CD14-positive monocyte (primary cell): ENCODE measurements at regions not wholly inside any gene's neighbourhood (a gene's known extent, or its start where the extent isn't known, plus 50 kb on each side); places are given as distances from the start of the nearest gene placed in this dataset.

Source experiments
- DNase-seq, 3 donors: peaks; one replicate each; pipeline ENCODE4 v3.0.0-alpha.2; 2011 to 2022
- H2AFZ ChIP-seq: 2 replicates; pipeline ENCODE4 v1.6.0; 2012; ENCODE audit warnings: mild to moderate bottlenecking, low read depth, low read length, inconsistent platforms; ENCODE audit not compliant: insufficient read depth, poor library complexity, severe bottlenecking
- H3K27ac ChIP-seq, 2 donors: 1 replicate in 1 of 2; 2 replicates in 1 of 2; pipeline ENCODE4 v1.5.1; 2012 to 2013; ENCODE audit warnings: low read length in 2 of 2, control low read depth in 1 of 2, inconsistent platforms in 1 of 2, low read depth in 1 of 2, mild to moderate bottlenecking in 1 of 2
- H3K27me3 ChIP-seq, 2 donors: one replicate each; pipeline versions ENCODE4 v1.6.0 to v1.6.1; 2011 to 2013; ENCODE audit warnings: low read length in 2 of 2; ENCODE audit not compliant: control insufficient read depth in 2 of 2, insufficient read depth in 2 of 2
- H3K36me3 ChIP-seq, 2 donors: replicated peaks in 1 of 2; 1 replicate in 1 of 2; 2 replicates in 1 of 2; pipeline versions ENCODE4 v1.5.1 to v1.6.1; 2012 to 2013; ENCODE audit warnings: low read length in 2 of 2, control low read depth in 1 of 2, inconsistent platforms in 1 of 2, mild to moderate bottlenecking in 1 of 2; ENCODE audit not compliant: insufficient read depth in 2 of 2, control insufficient read depth in 1 of 2
- H3K4me1 ChIP-seq, 2 donors: 1 replicate in 1 of 2; 2 replicates in 1 of 2; pipeline versions ENCODE4 v1.5.1 to v1.6.1; 2012 to 2013; ENCODE audit warnings: low read length in 2 of 2, control low read depth in 1 of 2, inconsistent platforms in 1 of 2, mild to moderate bottlenecking in 1 of 2, moderate library complexity in 1 of 2; ENCODE audit not compliant: insufficient read depth in 2 of 2, control insufficient read depth in 1 of 2
- H3K4me2 ChIP-seq: replicated peaks from 2 replicates; pipeline ENCODE3; 2012; ENCODE audit warnings: low read length, moderate library complexity, mild to moderate bottlenecking; ENCODE audit not compliant: poor library complexity, severe bottlenecking; ENCODE audit errors: extremely low read depth
- H3K4me3 ChIP-seq, 3 experiments: fragments of 200-600 bp in 1 of 3; sonication (generic) in 1 of 3; replicated peaks in 1 of 3; 1 replicate in 2 of 3; 2 replicates in 1 of 3; pipeline ENCODE4 v1.5.1; 2011 to 2013; ENCODE audit warnings: low read length in 3 of 3, mild to moderate bottlenecking in 3 of 3, control low read depth in 2 of 3, low read depth in 2 of 3, inconsistent platforms in 1 of 3, moderate library complexity in 1 of 3
- H3K79me2 ChIP-seq: 2 replicates; pipeline ENCODE4 v1.6.0; 2012; ENCODE audit warnings: mild to moderate bottlenecking, control low read depth, inconsistent platforms, low read length, moderate library complexity; ENCODE audit not compliant: insufficient read depth
- H3K9ac ChIP-seq: 2 replicates; pipeline ENCODE4 v1.6.0; 2017; ENCODE audit warnings: low read length, mild to moderate bottlenecking; ENCODE audit not compliant: insufficient read depth, poor library complexity, severe bottlenecking
- H3K9me3 ChIP-seq, 2 donors: replicated peaks in 1 of 2; 1 replicate in 1 of 2; 2 replicates in 1 of 2; pipeline versions ENCODE4 v1.5.1 to v1.6.1; 2012 to 2013; ENCODE audit warnings: low read length in 2 of 2, control low read depth in 1 of 2; ENCODE audit not compliant: control insufficient read depth in 1 of 2, insufficient read depth in 1 of 2
- H4K20me1 ChIP-seq: 2 replicates; pipeline ENCODE4 v1.6.0; 2012; ENCODE audit warnings: mild to moderate bottlenecking, low read length, control low read depth, moderate library complexity; ENCODE audit not compliant: insufficient read depth
- H3K27ac Mint-ChIP-seq, 7 donors: one replicate each; pipeline ENCODE4 v1.8.0; 2020; ENCODE audit warnings: mild to moderate bottlenecking in 7 of 7, mixed read lengths in 7 of 7, moderate library complexity in 6 of 7, inconsistent platforms in 2 of 7
- H3K27me3 Mint-ChIP-seq, 3 donors: one replicate each; pipeline ENCODE4 v1.8.0; 2021 to 2022; ENCODE audit warnings: low read depth in 3 of 3, mild to moderate bottlenecking in 3 of 3, mixed read lengths in 3 of 3, moderate library complexity in 3 of 3, inconsistent platforms in 1 of 3
- H3K36me3 Mint-ChIP-seq, 2 donors: one replicate each; pipeline ENCODE4 v1.8.0; 2020; ENCODE audit warnings: mixed read lengths in 2 of 2, inconsistent platforms in 1 of 2, mild to moderate bottlenecking in 1 of 2
- H3K4me1 Mint-ChIP-seq: one replicate; pipeline ENCODE4 v1.8.0; 2020; ENCODE audit warnings: mild to moderate bottlenecking, mixed read lengths
- H3K4me3 Mint-ChIP-seq, 2 donors: one replicate each; pipeline ENCODE4 v1.8.0; 2020; ENCODE audit warnings: mild to moderate bottlenecking in 2 of 2, mixed read lengths in 2 of 2, moderate library complexity in 1 of 2
- H3K9me3 Mint-ChIP-seq, 7 donors: one replicate each; pipeline ENCODE4 v1.8.0; 2020 to 2022; ENCODE audit warnings: mixed read lengths in 7 of 7, mild to moderate bottlenecking in 6 of 7, moderate library complexity in 6 of 7, inconsistent platforms in 2 of 7
- CTCF ChIP-seq: fragments of 200-600 bp; IDR thresholded peaks from one replicate; pipeline ENCODE4 v1.8.0; 2022; ENCODE audit warnings: antibody characterized with exemption, mild to moderate bottlenecking
- WGBS: methylation state at CpG from one replicate; pipeline ENCODE4 v1.1.5; 2013; ENCODE audit warnings: missing lambda C conversion rate; ENCODE audit not compliant: insufficient coverage; 5-methylcytosine and 5-hydroxymethylcytosine counted together
- intact Hi-C, 2 donors: fragments of 100-400 bp; cut with micrococcal nuclease; formaldehyde crosslinking; loops; one replicate each; pipeline versions ENCODE4 v1.15.0 to v1.15.1; 2023

- peaks cover 0 to 2% (median 2%) of the 10 kb centered on the region in 3 donors for H3K27me3 Mint-ChIP-seq
- no peak overlapping the region for H3K4me2 ChIP-seq
- TF ChIP-seq CTCF: no peak
- no peak overlapping the region for H3K27ac Mint-ChIP-seq
- no peak overlapping the region for H2AFZ ChIP-seq
- no peaks in the 10 kb centered on the region for H3K4me1 ChIP-seq
- intact Hi-C loops: no loop called here
- H3K9me3 ChIP-seq: peaks cover 14 to 15% of the 10 kb centered on the region in 2 donors
- no peak overlapping the region for H3K4me3 ChIP-seq
- H3K4me1 Mint-ChIP-seq: no peaks in the 10 kb centered on the region
- H3K4me3 Mint-ChIP-seq: no peak overlapping the region
- no peaks in the 10 kb centered on the region for H4K20me1 ChIP-seq
- H3K36me3 ChIP-seq: no peaks in the 10 kb centered on the region
- no peaks in the 10 kb centered on the region for H3K27me3 ChIP-seq
- no peaks in the 10 kb centered on the region for H3K79me2 ChIP-seq
- no peak for DNase-seq
- H3K36me3 Mint-ChIP-seq: no peaks in the 10 kb centered on the region
- peaks cover 5 to 13% (median 10%) of the 10 kb centered on the region in 7 donors for H3K9me3 Mint-ChIP-seq
- H3K9ac ChIP-seq: no peak overlapping the region
- H3K27ac ChIP-seq: no peak overlapping the region
Measured at GRCh38 chr4:62342346-62342745, 1142.2 kb downstream of the ADGRL3 start.

GRCh38 chr4:62328526-62328925, 1128.4 kb downstream of the ADGRL3 start:
- Histone ChIP-seq H3K36me3 (no peaks in the 10 kb centered on the region), H3K4me3 (no peak overlapping the region), H2AFZ (no peak overlapping the region), H3K79me2 (no peaks in the 10 kb centered on the region), H4K20me1 (no peaks in the 10 kb centered on the region), H3K27ac (no peak overlapping the region), H3K27me3 (no peaks in the 10 kb centered on the region), H3K4me2 (no peak overlapping the region), H3K4me1 (no peaks in the 10 kb centered on the region), H3K9ac (no peak overlapping the region), H3K9me3 (peaks cover 3 to 9% of the 10 kb centered on the region in 2 donors)
- no peak for TF ChIP-seq CTCF
- no peaks in the 10 kb centered on the region for H3K36me3 Mint-ChIP-seq
- H3K9me3 Mint-ChIP-seq: peaks cover 0 to 12% (median 6%) of the 10 kb centered on the region in 7 donors
- H3K27ac Mint-ChIP-seq: no peak overlapping the region
- intact Hi-C loops: no loop called here
- no CpG with 5 or more reads among the region's 2 CpGs for WGBS
- no peaks in the 10 kb centered on the region for H3K4me1 Mint-ChIP-seq
- DNase-seq: no peak
- no peak overlapping the region for H3K4me3 Mint-ChIP-seq
- H3K27me3 Mint-ChIP-seq: no peaks in the 10 kb centered on the region
